Muscle layer of colon (tissue), 2 donors: ENCODE measurements at regions not wholly inside any gene's neighbourhood (a gene's known extent, or its start where the extent isn't known, plus 50 kb on each side); places are given as distances from the start of the nearest gene placed in this dataset.
"Not testable (repeated sequence)": the region's sequence is repeated elsewhere in the genome, so short reads cannot be mapped to it uniquely, and the experiment has no call there.

Experiments
- H3K27ac ChIP-seq: one replicate; pipeline ENCODE4 v1.7.0; 2013; ENCODE audit warnings: low read depth, mild to moderate bottlenecking, low read length, moderate library complexity
- H3K27me3 ChIP-seq, 2 donors: one replicate each; pipeline ENCODE4 v1.7.0; 2013; ENCODE audit warnings: low read length in 2 of 2, mild to moderate bottlenecking in 2 of 2; ENCODE audit not compliant: insufficient read depth in 2 of 2, control insufficient read depth in 1 of 2
- H3K36me3 ChIP-seq: one replicate; pipeline ENCODE4 v1.7.0; 2013; ENCODE audit warnings: mild to moderate bottlenecking, low read length; ENCODE audit not compliant: insufficient read depth
- H3K4me1 ChIP-seq: one replicate; pipeline ENCODE4 v1.7.0; 2013; ENCODE audit warnings: mild to moderate bottlenecking, low read length; ENCODE audit not compliant: insufficient read depth
- H3K4me3 ChIP-seq, 2 donors: one replicate each; pipeline ENCODE4 v1.7.0; 2013; ENCODE audit warnings: low read length in 2 of 2, low read depth in 1 of 2, mild to moderate bottlenecking in 1 of 2, moderate library complexity in 1 of 2
- H3K9ac ChIP-seq: one replicate; pipeline ENCODE4 v1.7.0; 2013; ENCODE audit warnings: low read length
- H3K9me3 ChIP-seq: one replicate; pipeline ENCODE4 v1.7.0; 2013; ENCODE audit warnings: mild to moderate bottlenecking, low read length
- donor health status: abdominal sarcoma.
- donor health status: Adenocarcinoma of cecum.

GRCh38 chrX:13158911-13159310 is 114.5 kb upstream of the FAM9C start:
- no peaks in the 10 kb centered on the region for H3K9me3 ChIP-seq
- no peak overlapping the region for H3K27ac ChIP-seq

GRCh38 chrX:13155550-13155949 is 111.1 kb upstream of the FAM9C start:
- not testable (repeated sequence) for H3K9ac ChIP-seq

More at GRCh38 chrX:13158911-13159310, 114.5 kb upstream of the FAM9C start:
- Histone ChIP-seq H3K4me1 (peaks cover 12% of the 10 kb centered on the region), H3K9ac (no peak overlapping the region), H3K27me3 (no peaks in the 10 kb centered on the region), H3K36me3 (no peaks in the 10 kb centered on the region), H3K4me3 (no peak overlapping the region)

GRCh38 chrX:13153796-13154195 is 109.4 kb upstream of the FAM9C start:
- Histone ChIP-seq H3K36me3 (no peaks in the 10 kb centered on the region), H3K9me3 (no peaks in the 10 kb centered on the region), H3K27ac (no peak overlapping the region), H3K9ac (no peak overlapping the region), H3K4me3 (no peak overlapping the region), H3K4me1 (peaks cover 21% of the 10 kb centered on the region), H3K27me3 (no peaks in the 10 kb centered on the region)

More at GRCh38 chrX:13155550-13155949, 111.1 kb upstream of the FAM9C start:
- not testable (repeated sequence) for H3K4me3 ChIP-seq, H3K27ac ChIP-seq, H3K27me3 ChIP-seq, H3K9me3 ChIP-seq, H3K36me3 ChIP-seq
- H3K4me1 ChIP-seq: peaks cover 28% of the 10 kb centered on the region

GRCh38 chrX:13152518-13153185 is 108.2 kb upstream of the FAM9C start:
- Histone ChIP-seq H3K27me3 (no peaks in the 10 kb centered on the region), H3K27ac (no peak overlapping the region), H3K9ac (no peak overlapping the region), H3K9me3 (no peaks in the 10 kb centered on the region), H3K4me1 (peaks cover 21% of the 10 kb centered on the region), H3K36me3 (no peaks in the 10 kb centered on the region), H3K4me3 (peak overlapping the region in 1 of 2 donors; percentile 31)

- H3K27ac ChIP-seq: peak overlapping the region; percentile 7
- no peaks in the 10 kb centered on the region for H3K9me3 ChIP-seq
- H3K27me3 ChIP-seq: no peaks in the 10 kb centered on the region
- peaks cover 21% of the 10 kb centered on the region for H3K4me1 ChIP-seq
- no peak overlapping the region for H3K9ac ChIP-seq
- peak overlapping the region in 1 of 2 donors; percentile 31 for H3K4me3 ChIP-seq
- H3K36me3 ChIP-seq: no peaks in the 10 kb centered on the region
Observed at GRCh38 chrX:13151828-13152517, 107.6 kb upstream of the FAM9C start.

- H3K4me1 ChIP-seq: peaks cover 21% of the 10 kb centered on the region
- H3K27ac ChIP-seq: no peak overlapping the region
- no peak overlapping the region for H3K4me3 ChIP-seq
- H3K36me3 ChIP-seq: no peaks in the 10 kb centered on the region
- no peak overlapping the region for H3K9ac ChIP-seq
- H3K9me3 ChIP-seq: no peaks in the 10 kb centered on the region
- no peaks in the 10 kb centered on the region for H3K27me3 ChIP-seq
Observed at GRCh38 chrX:13149702-13150350, 105.4 kb upstream of the FAM9C start.

- Histone ChIP-seq H3K9me3 (no peaks in the 10 kb centered on the region), H3K27ac (no peak overlapping the region)
Observed at GRCh38 chrX:13147733-13148132, 103.3 kb upstream of the FAM9C start.

GRCh38 chrX:13147147-13147546 is 102.7 kb upstream of the FAM9C start:
- no peak overlapping the region for H3K9ac ChIP-seq
- no peaks in the 10 kb centered on the region for H3K36me3 ChIP-seq
- no peaks in the 10 kb centered on the region for H3K9me3 ChIP-seq
- no peaks in the 10 kb centered on the region for H3K27me3 ChIP-seq
- no peak overlapping the region for H3K27ac ChIP-seq
- H3K4me3 ChIP-seq: no peak overlapping the region
- peaks cover 10% of the 10 kb centered on the region for H3K4me1 ChIP-seq

More at GRCh38 chrX:13147733-13148132, 103.3 kb upstream of the FAM9C start:
- H3K36me3 ChIP-seq: no peaks in the 10 kb centered on the region
- H3K9ac ChIP-seq: no peak overlapping the region
- peaks cover 14% of the 10 kb centered on the region for H3K4me1 ChIP-seq
- H3K4me3 ChIP-seq: no peak overlapping the region
- no peaks in the 10 kb centered on the region for H3K27me3 ChIP-seq

GRCh38 chrX:13144927-13145655 is 100.7 kb upstream of the FAM9C start:
- no peaks in the 10 kb centered on the region for H3K4me1 ChIP-seq
- H3K9me3 ChIP-seq: no peaks in the 10 kb centered on the region
- no peaks in the 10 kb centered on the region for H3K27me3 ChIP-seq
- H3K4me3 ChIP-seq: no peak overlapping the region
- H3K9ac ChIP-seq: no peak overlapping the region
- no peak overlapping the region for H3K27ac ChIP-seq
- no peaks in the 10 kb centered on the region for H3K36me3 ChIP-seq

GRCh38 chrX:13142891-13143290 is 98.5 kb upstream of the FAM9C start:
- H3K36me3 ChIP-seq: no peaks in the 10 kb centered on the region
- H3K4me1 ChIP-seq: no peaks in the 10 kb centered on the region
- H3K27me3 ChIP-seq: no peaks in the 10 kb centered on the region
- no peak overlapping the region for H3K27ac ChIP-seq
- H3K9ac ChIP-seq: no peak overlapping the region
- H3K9me3 ChIP-seq: peaks cover 5% of the 10 kb centered on the region
- H3K4me3 ChIP-seq: no peak overlapping the region

GRCh38 chrX:13140007-13140406 is 95.6 kb upstream of the FAM9C start:
- no peak overlapping the region for H3K27ac ChIP-seq
- no peaks in the 10 kb centered on the region for H3K27me3 ChIP-seq
- peaks cover 5% of the 10 kb centered on the region for H3K9me3 ChIP-seq
- no peak overlapping the region for H3K9ac ChIP-seq
- no peak overlapping the region for H3K4me3 ChIP-seq
- no peaks in the 10 kb centered on the region for H3K4me1 ChIP-seq
- H3K36me3 ChIP-seq: no peaks in the 10 kb centered on the region
